ENCODE measurements at regions not wholly inside any gene's neighbourhood (a gene's known extent, or its start where the extent isn't known, plus 50 kb on each side); places are given as distances from the start of the nearest gene placed in this dataset.

DNA sequence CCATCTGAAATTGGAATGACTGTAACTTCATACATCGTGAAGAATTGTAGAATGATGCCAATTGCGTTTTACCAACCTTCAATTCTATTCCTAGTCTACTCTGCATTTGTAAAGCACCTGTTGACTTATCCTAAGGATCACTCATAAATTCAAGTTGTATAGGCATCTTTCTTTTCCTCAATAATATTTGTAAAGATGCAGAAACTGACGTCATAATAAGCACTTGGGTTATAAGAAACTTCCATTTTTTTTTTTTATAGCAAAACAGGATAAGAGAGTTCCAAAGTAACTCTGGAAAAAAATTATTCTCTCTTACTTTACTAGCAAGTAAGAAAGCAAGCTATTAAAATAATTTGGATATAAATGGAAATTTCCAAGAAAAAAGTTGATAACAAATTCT lies 1377.4 kb upstream of the ACVR2A start:
- Histone ChIP-seq H4K20me1 (ENCODE audit: insufficient read depth) (no peaks in the 10 kb centered on the region), H3K27me3 (ENCODE audit: insufficient read depth, low read depth) (no peaks in the 10 kb centered on the region), H3K4me3 (no peak overlapping the region), H3K9me3 (ENCODE audit: insufficient read depth, low read depth) (no peaks in the 10 kb centered on the region), H3K79me2 (ENCODE audit: low read depth) (no peaks in the 10 kb centered on the region), H3K36me3 (ENCODE audit: low read depth) (no peaks in the 10 kb centered on the region), H3K9me2 (ENCODE audit: insufficient read depth) (no peaks in the 10 kb centered on the region), H3K4me2 (no peak overlapping the region), H3K27ac (no peak overlapping the region), H3F3A (ENCODE audit: insufficient read depth, low read depth) (no peaks in the 10 kb centered on the region), H2AFZ (no peak overlapping the region), H3K4me1 (replicated peaks; ENCODE audit: insufficient read depth) (no peaks in the 10 kb centered on the region)
- POLR2A ChIA-PET (ENCODE audit: unreplicated experiment): interaction anchor here (0.6 kb wide), 1 partner anchor 1251 kb away, joined by 3 read pairs; no protein-coding TSS in a partner anchor
- no peak for DNase-seq
- intact Hi-C loops (cut with micrococcal nuclease; ENCODE audit: unreplicated experiment): no loop called here
- no TSS peak for BruUV-seq (replicated peaks)
- CTCF ChIA-PET: no interaction called here
- TF ChIP-seq EZH2 (IDR thresholded peaks at IDR 0.05; ENCODE audit: low read depth): no peak
- TF ChIP-seq, protein P1, sequence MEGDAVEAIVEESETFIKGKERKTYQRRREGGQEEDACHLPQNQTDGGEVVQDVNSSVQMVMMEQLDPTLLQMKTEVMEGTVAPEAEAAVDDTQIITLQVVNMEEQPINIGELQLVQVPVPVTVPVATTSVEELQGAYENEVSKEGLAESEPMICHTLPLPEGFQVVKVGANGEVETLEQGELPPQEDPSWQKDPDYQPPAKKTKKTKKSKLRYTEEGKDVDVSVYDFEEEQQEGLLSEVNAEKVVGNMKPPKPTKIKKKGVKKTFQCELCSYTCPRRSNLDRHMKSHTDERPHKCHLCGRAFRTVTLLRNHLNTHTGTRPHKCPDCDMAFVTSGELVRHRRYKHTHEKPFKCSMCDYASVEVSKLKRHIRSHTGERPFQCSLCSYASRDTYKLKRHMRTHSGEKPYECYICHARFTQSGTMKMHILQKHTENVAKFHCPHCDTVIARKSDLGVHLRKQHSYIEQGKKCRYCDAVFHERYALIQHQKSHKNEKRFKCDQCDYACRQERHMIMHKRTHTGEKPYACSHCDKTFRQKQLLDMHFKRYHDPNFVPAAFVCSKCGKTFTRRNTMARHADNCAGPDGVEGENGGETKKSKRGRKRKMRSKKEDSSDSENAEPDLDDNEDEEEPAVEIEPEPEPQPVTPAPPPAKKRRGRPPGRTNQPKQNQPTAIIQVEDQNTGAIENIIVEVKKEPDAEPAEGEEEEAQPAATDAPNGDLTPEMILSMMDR (conservative IDR thresholded peaks at IDR 0.05): no peak

- Histone ChIP-seq H3K36me3 (ENCODE audit: low read depth) (no peaks in the 10 kb centered on the region), H3F3A (ENCODE audit: insufficient read depth, low read depth) (no peaks in the 10 kb centered on the region), H4K20me1 (ENCODE audit: insufficient read depth) (no peaks in the 10 kb centered on the region), H3K9me3 (ENCODE audit: insufficient read depth, low read depth) (no peaks in the 10 kb centered on the region), H3K4me2 (no peak overlapping the region), H3K4me3 (no peak overlapping the region), H3K27ac (no peak overlapping the region), H3K4me1 (replicated peaks; ENCODE audit: insufficient read depth) (no peaks in the 10 kb centered on the region), H2AFZ (no peak overlapping the region), H3K9me2 (ENCODE audit: insufficient read depth) (no peaks in the 10 kb centered on the region), H3K27me3 (ENCODE audit: insufficient read depth, low read depth) (no peaks in the 10 kb centered on the region), H3K79me2 (ENCODE audit: low read depth) (no peaks in the 10 kb centered on the region)
- CTCF ChIA-PET: no interaction called here
- POLR2A ChIA-PET (ENCODE audit: unreplicated experiment): no interaction called here
- no peak for DNase-seq
- intact Hi-C loops (cut with micrococcal nuclease; ENCODE audit: unreplicated experiment): no loop called here
- TF ChIP-seq, protein P1 (conservative IDR thresholded peaks at IDR 0.05): no peak
- BruUV-seq (replicated peaks): no TSS peak
Observed at GRCh38 chr2:146465460-146465859, 1379.4 kb upstream of the ACVR2A start.

DNA sequence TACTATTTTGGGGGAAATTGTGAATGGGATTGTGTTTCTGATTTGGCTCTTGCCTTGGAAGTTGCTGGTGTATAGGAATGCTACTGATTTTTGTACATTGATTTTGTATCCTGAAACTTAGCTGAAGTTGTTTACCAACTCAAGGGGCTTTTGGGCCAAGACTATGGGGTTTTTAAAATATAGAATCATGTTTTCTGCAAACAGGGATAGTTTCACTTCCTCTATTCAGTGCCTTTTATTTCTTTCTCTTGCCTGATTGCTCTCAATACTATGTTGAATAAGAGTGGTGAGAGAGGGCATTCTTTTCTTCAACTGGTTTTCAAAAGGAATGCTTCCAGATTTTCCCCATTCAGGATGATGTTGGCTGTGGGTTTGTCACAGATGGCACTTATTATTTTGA lies 1383.8 kb upstream of the ACVR2A start:
- DNase-seq: no peak
- Histone ChIP-seq H3K4me3 (no peak overlapping the region), H3K4me2 (no peak overlapping the region), H3K9me2 (ENCODE audit: insufficient read depth) (no peaks in the 10 kb centered on the region), H3K79me2 (ENCODE audit: low read depth) (no peaks in the 10 kb centered on the region), H4K20me1 (ENCODE audit: insufficient read depth) (no peaks in the 10 kb centered on the region), H3K4me1 (replicated peaks; ENCODE audit: insufficient read depth) (no peaks in the 10 kb centered on the region), H2AFZ (no peak overlapping the region), H3F3A (ENCODE audit: insufficient read depth, low read depth) (no peaks in the 10 kb centered on the region), H3K9me3 (ENCODE audit: insufficient read depth, low read depth) (no peaks in the 10 kb centered on the region), H3K36me3 (ENCODE audit: low read depth) (no peaks in the 10 kb centered on the region), H3K27ac (no peak overlapping the region), H3K27me3 (ENCODE audit: insufficient read depth, low read depth) (no peaks in the 10 kb centered on the region)
- CTCF ChIA-PET: no interaction called here
- TF ChIP-seq, protein P1 (conservative IDR thresholded peaks at IDR 0.05): no peak
- TF ChIP-seq EZH2 (IDR thresholded peaks at IDR 0.05; ENCODE audit: low read depth): no peak
- POLR2A ChIA-PET (ENCODE audit: unreplicated experiment): no interaction called here
- BruUV-seq (replicated peaks): no TSS peak
- intact Hi-C loops (cut with micrococcal nuclease; ENCODE audit: unreplicated experiment): no loop called here
